Endodermal cell (in vitro differentiated cells): ENCODE measurements at regions not wholly inside any gene's neighbourhood (a gene's known extent, or its start where the extent isn't known, plus 50 kb on each side); places are given as distances from the start of the nearest gene placed in this dataset.

Experiments used
- DNase-seq: peaks from one replicate; pipeline ENCODE4 v3.0.0-alpha.2; 2017
- H3K27ac ChIP-seq: 2 replicates; pipeline ENCODE4 v1.5.1; 2013; ENCODE audit warnings: mild to moderate bottlenecking, low read depth, low read length, moderate library complexity
- H3K27me3 ChIP-seq: 2 replicates; pipeline ENCODE4 v1.6.1; 2013; ENCODE audit warnings: mild to moderate bottlenecking, low read length, moderate library complexity; ENCODE audit not compliant: insufficient read depth, control insufficient read depth, poor library complexity, severe bottlenecking
- H3K36me3 ChIP-seq: 2 replicates; pipeline ENCODE4 v1.7.0; 2013; ENCODE audit warnings: mild to moderate bottlenecking, low read length, moderate library complexity; ENCODE audit not compliant: control insufficient read depth, insufficient read depth
- H3K4me1 ChIP-seq: one replicate; pipeline ENCODE4 v1.7.0; 2013; ENCODE audit warnings: low read length; ENCODE audit not compliant: control insufficient read depth, insufficient read depth
- H3K4me3 ChIP-seq: 2 replicates; pipeline ENCODE4 v1.5.1; 2013; ENCODE audit warnings: mild to moderate bottlenecking, low read length, moderate library complexity
- H3K9ac ChIP-seq: 2 replicates; pipeline ENCODE4 v1.6.1; 2013; ENCODE audit warnings: mild to moderate bottlenecking, low read length, moderate library complexity; ENCODE audit not compliant: poor library complexity, severe bottlenecking; ENCODE audit errors: extremely low read depth
- H3K9me3 ChIP-seq: 2 replicates; pipeline ENCODE4 v1.6.1; 2013; ENCODE audit warnings: mild to moderate bottlenecking, low read length, moderate library complexity; ENCODE audit not compliant: control insufficient read depth
- H3K27ac Mint-ChIP-seq: 2 replicates; pipeline ENCODE4 v1.8.0; 2020; ENCODE audit warnings: mixed read lengths
- H3K27me3 Mint-ChIP-seq: 2 replicates; pipeline ENCODE4 v1.8.0; 2021; ENCODE audit warnings: mild to moderate bottlenecking, mixed read lengths; ENCODE audit not compliant: insufficient read depth
- H3K36me3 Mint-ChIP-seq: 2 replicates; pipeline ENCODE4 v1.8.0; 2020; ENCODE audit warnings: low read depth, mixed read lengths
- H3K4me1 Mint-ChIP-seq: 2 replicates; pipeline ENCODE4 v1.8.0; 2020; ENCODE audit warnings: mixed read lengths
- H3K4me3 Mint-ChIP-seq: 2 replicates; pipeline ENCODE4 v1.8.0; 2020; ENCODE audit warnings: mild to moderate bottlenecking, moderate library complexity, mixed read lengths
- H3K9me3 Mint-ChIP-seq: 2 replicates; pipeline ENCODE4 v1.8.0; 2020; ENCODE audit warnings: mild to moderate bottlenecking, mixed read lengths
- WGBS, 2 experiments: methylation state at CpG; one replicate each; pipeline versions ENCODE4 v1.1.5 to v1.1.7; 2013; ENCODE audit warnings: missing lambda C conversion rate in 2 of 2, mixed read lengths in 1 of 2; ENCODE audit not compliant: insufficient coverage in 1 of 2, insufficient read length in 1 of 2; 5-methylcytosine and 5-hydroxymethylcytosine counted together
- TF ChIP-seq, protein P1 (sequence below): fragments of 200-600 bp; sonication (generic); conservative IDR thresholded peaks from 2 replicates; pipeline ENCODE4 v1.5.0; 2021; ENCODE audit warnings: antibody characterized with exemption, mild to moderate bottlenecking

DNA sequence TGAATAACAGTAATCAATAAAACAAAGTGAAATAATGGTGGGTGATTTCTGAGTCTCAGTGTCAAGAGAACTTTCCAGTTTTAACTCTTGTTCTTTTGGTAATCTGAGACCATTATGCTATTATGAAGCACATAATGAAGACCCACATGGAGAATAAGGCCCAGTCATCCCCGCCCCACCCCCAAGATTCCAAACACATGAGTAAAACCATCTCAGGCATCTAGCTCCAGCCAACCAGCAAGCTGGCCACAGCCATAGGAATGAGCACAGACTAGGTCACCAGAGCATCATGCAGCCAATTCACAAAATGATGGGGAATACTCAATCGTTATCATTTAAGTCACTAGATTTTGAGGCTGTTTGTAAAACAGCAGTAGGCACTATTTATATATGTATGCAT is 1769.0 kb upstream of the PCDH20 start:
- no peak overlapping the region for H3K4me3 Mint-ChIP-seq
- H3K27me3 Mint-ChIP-seq: no peaks in the 10 kb centered on the region
- H3K36me3 Mint-ChIP-seq: no peaks in the 10 kb centered on the region
- Histone ChIP-seq H3K36me3 (no peaks in the 10 kb centered on the region), H3K27me3 (no peaks in the 10 kb centered on the region), H3K4me3 (no peak overlapping the region), H3K9me3 (no peaks in the 10 kb centered on the region), H3K9ac (no peak overlapping the region), H3K4me1 (no peaks in the 10 kb centered on the region), H3K27ac (no peak overlapping the region)
- 76% methylated on average over 2 of the region's 2 CpGs; no CpG with 5 or more reads in 1 of the 2 experiments for WGBS, 2 experiments
- peak; percentile 88 for DNase-seq
- H3K27ac Mint-ChIP-seq: peak overlapping the region; percentile 33
- TF ChIP-seq, protein P1, sequence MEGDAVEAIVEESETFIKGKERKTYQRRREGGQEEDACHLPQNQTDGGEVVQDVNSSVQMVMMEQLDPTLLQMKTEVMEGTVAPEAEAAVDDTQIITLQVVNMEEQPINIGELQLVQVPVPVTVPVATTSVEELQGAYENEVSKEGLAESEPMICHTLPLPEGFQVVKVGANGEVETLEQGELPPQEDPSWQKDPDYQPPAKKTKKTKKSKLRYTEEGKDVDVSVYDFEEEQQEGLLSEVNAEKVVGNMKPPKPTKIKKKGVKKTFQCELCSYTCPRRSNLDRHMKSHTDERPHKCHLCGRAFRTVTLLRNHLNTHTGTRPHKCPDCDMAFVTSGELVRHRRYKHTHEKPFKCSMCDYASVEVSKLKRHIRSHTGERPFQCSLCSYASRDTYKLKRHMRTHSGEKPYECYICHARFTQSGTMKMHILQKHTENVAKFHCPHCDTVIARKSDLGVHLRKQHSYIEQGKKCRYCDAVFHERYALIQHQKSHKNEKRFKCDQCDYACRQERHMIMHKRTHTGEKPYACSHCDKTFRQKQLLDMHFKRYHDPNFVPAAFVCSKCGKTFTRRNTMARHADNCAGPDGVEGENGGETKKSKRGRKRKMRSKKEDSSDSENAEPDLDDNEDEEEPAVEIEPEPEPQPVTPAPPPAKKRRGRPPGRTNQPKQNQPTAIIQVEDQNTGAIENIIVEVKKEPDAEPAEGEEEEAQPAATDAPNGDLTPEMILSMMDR: no peak
- peaks cover 22% of the 10 kb centered on the region for H3K9me3 Mint-ChIP-seq
- no peaks in the 10 kb centered on the region for H3K4me1 Mint-ChIP-seq

DNA sequence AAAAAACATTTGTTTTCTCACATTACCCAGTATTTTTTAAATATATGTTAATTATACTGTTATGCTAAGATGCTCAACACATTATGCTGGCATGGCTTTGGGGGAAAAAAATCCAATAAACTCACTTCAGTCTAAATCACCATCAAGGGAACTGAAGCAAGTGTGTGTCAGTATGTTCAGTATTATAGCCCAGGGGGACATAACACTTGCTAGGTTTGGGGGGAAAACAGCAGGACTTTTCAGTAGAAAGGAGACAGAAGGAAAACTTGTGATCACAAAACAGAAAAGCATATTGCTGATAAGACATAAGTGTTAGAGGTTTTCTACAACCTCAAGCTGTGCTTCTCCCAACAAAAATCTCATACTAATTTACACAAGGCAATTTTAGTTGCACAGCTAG is 1759.9 kb upstream of the PCDH20 start:
- Mint-ChIP-seq H3K27ac (peak overlapping the region; percentile 82), H3K36me3 (peaks cover 23% of the 10 kb centered on the region), H3K27me3 (no peaks in the 10 kb centered on the region), H3K4me3 (no peak overlapping the region), H3K4me1 (peaks cover 34% of the 10 kb centered on the region), H3K9me3 (peaks cover 19% of the 10 kb centered on the region)
- H3K27me3 ChIP-seq: no peaks in the 10 kb centered on the region
- no peaks in the 10 kb centered on the region for H3K9me3 ChIP-seq
- no peaks in the 10 kb centered on the region for H3K36me3 ChIP-seq
- H3K4me1 ChIP-seq: peaks cover 5% of the 10 kb centered on the region
- no peak overlapping the region for H3K9ac ChIP-seq
- no peak overlapping the region for H3K27ac ChIP-seq
- peak overlapping the region; percentile 55 for H3K4me3 ChIP-seq
- TF ChIP-seq, protein P1: no peak
- DNase-seq: no peak

DNA sequence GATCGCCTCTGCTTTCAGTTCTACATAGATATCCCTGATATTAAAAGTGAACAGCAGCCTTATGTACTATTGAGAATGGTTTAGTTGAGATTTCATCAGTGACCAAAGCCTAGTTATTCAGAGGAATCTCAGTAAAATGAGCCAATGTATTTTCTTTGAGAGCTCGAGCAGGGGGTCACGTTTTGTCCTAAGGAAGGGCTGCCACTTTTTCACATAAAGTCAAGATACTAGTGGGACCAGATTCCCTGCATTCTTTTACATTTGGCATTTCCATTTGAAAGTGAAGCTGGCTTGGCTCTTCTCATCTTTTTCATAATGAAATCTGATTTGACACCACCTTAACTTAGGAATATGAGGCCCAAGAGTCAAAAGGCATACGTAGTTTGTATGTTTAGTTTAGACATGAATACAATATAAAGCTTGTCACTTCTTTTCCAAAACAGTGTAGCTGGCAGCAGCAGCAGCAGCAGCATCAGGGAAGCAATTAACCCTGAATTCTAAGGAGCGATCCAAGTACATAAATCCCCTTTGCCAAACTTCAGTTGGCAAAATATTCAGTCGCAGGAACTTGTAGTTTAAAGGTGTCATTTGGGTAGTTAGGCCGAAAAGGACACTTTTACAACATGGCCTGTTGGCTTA is 1752.2 kb upstream of the PCDH20 start:
- TF ChIP-seq, protein P1: no peak
- H3K27ac Mint-ChIP-seq: peak overlapping the region; percentile 84
- no peaks in the 10 kb centered on the region for H3K9me3 Mint-ChIP-seq
- Histone ChIP-seq H3K36me3 (no peaks in the 10 kb centered on the region), H3K27ac (no peak overlapping the region), H3K4me3 (no peak overlapping the region), H3K27me3 (no peaks in the 10 kb centered on the region), H3K9ac (no peak overlapping the region), H3K4me1 (peaks cover 2% of the 10 kb centered on the region), H3K9me3 (no peaks in the 10 kb centered on the region)
- peaks cover 22% of the 10 kb centered on the region for H3K4me1 Mint-ChIP-seq
- 33 to 79% methylated on average over 1 to 7 of the region's 7 CpGs for WGBS, 2 experiments
- no peaks in the 10 kb centered on the region for H3K27me3 Mint-ChIP-seq
- H3K4me3 Mint-ChIP-seq: no peak overlapping the region
- no peak for DNase-seq
- H3K36me3 Mint-ChIP-seq: peaks cover 2% of the 10 kb centered on the region
